ENCODE measurements at regions not wholly inside any gene's neighbourhood (a gene's known extent, or its start where the extent isn't known, plus 50 kb on each side); places are given as distances from the start of the nearest gene placed in this dataset.

GRCh38 chr12:34392741-34393085, 370.4 kb downstream of the ALG10 start:
- no peak for TF ChIP-seq CTCF (IDR thresholded peaks at IDR 0.05; ENCODE audit: low read depth, low read length)
- H3K4me3 ChIP-seq (replicated peaks in 1 of 2; ENCODE audit: low read depth in 2 of 2, low read length in 2 of 2): no peak overlapping the region
- DNase-seq (ENCODE audit: low read depth in 2 of 2): no peak

- no peak for DNase-seq (ENCODE audit: low read depth in 2 of 2)
- H3K4me3 ChIP-seq (replicated peaks in 1 of 2; ENCODE audit: low read depth in 2 of 2, low read length in 2 of 2): no peak overlapping the region
- no peak for TF ChIP-seq CTCF (IDR thresholded peaks at IDR 0.05; ENCODE audit: low read depth, low read length)
Observed at GRCh38 chr12:34393086-34393820, 371.0 kb downstream of the ALG10 start.

GRCh38 chr12:34393821-34394150, 371.5 kb downstream of the ALG10 start:
- no peak for TF ChIP-seq CTCF (IDR thresholded peaks at IDR 0.05; ENCODE audit: low read depth, low read length)
- no peak overlapping the region for H3K4me3 ChIP-seq (replicated peaks in 1 of 2; ENCODE audit: low read depth in 2 of 2, low read length in 2 of 2)
- no peak for DNase-seq (ENCODE audit: low read depth in 2 of 2)

- no peak overlapping the region for H3K4me3 ChIP-seq (replicated peaks in 1 of 2; ENCODE audit: low read depth in 2 of 2, low read length in 2 of 2)
- TF ChIP-seq CTCF (IDR thresholded peaks at IDR 0.05; ENCODE audit: low read depth, low read length): no peak
- no peak for DNase-seq (ENCODE audit: low read depth in 2 of 2)
Observed at GRCh38 chr12:34394211-34395055, 372.1 kb downstream of the ALG10 start.

GRCh38 chr12:34395056-34396005, 373.0 kb downstream of the ALG10 start:
- no peak for TF ChIP-seq CTCF (IDR thresholded peaks at IDR 0.05; ENCODE audit: low read depth, low read length)
- no peak for DNase-seq (ENCODE audit: low read depth in 2 of 2)
- H3K4me3 ChIP-seq (replicated peaks in 1 of 2; ENCODE audit: low read depth in 2 of 2, low read length in 2 of 2): no peak overlapping the region

- TF ChIP-seq CTCF (IDR thresholded peaks at IDR 0.05; ENCODE audit: low read depth, low read length): no peak
- H3K4me3 ChIP-seq (replicated peaks in 1 of 2; ENCODE audit: low read depth in 2 of 2, low read length in 2 of 2): no peak overlapping the region
- DNase-seq (ENCODE audit: low read depth in 2 of 2): no peak
Observed at GRCh38 chr12:34396006-34396860, 373.9 kb downstream of the ALG10 start.

Data from cardiac fibroblast (primary cell).